MCF 10A (cell line): ENCODE measurements at regions not wholly inside any gene's neighbourhood (a gene's known extent, or its start where the extent isn't known, plus 50 kb on each side); places are given as distances from the start of the nearest gene placed in this dataset.
"Not testable (repeated sequence)": the region's sequence is repeated elsewhere in the genome, so short reads cannot be mapped to it uniquely, and the experiment has no call there.

Experiments
- BruUV-seq: library from RNA; stranded (reverse); fragments of 400-500 nt; replicated peaks from 2 replicates; lab custom pipeline; 2021; lab: Mats Ljungman, UMichigan
- CTCF ChIA-PET: fragments of 300-600 bp; sonication (Branson Sonifier 250); formaldehyde crosslinking; extraction: SDS; loops from one replicate; lab custom pipeline; 2021; ENCODE audit warnings: antibody characterized with exemption, inconsistent platforms; lab: Yijun Ruan, JAX
- POLR2A ChIA-PET: fragments of 300-600, 350-650 bp; sonication (Branson Sonifier 250); formaldehyde crosslinking; extraction: SDS; loops from one replicate; lab custom pipeline; 2020; ENCODE audit warnings: antibody characterized with exemption, inconsistent platforms; lab: Yijun Ruan, JAX
- DNase-seq: peaks from one replicate; pipeline ENCODE4 v3.0.0-alpha.2; 2018; ENCODE audit not compliant: unreplicated experiment
- H3K27ac Mint-ChIP-seq: one replicate; pipeline ENCODE4 v1.8.0; 2022; ENCODE audit warnings: mild to moderate bottlenecking, low read depth, mixed read lengths; ENCODE audit not compliant: unreplicated experiment
- H3K27me3 Mint-ChIP-seq: one replicate; pipeline ENCODE4 v1.8.0; 2022; ENCODE audit warnings: mixed read lengths; ENCODE audit not compliant: insufficient read depth, unreplicated experiment
- H3K36me3 Mint-ChIP-seq: one replicate; pipeline ENCODE4 v1.8.0; 2022; ENCODE audit warnings: mild to moderate bottlenecking, moderate library complexity, mixed read lengths; ENCODE audit not compliant: insufficient read depth, unreplicated experiment
- H3K4me1 Mint-ChIP-seq: one replicate; pipeline ENCODE4 v1.8.0; 2022; ENCODE audit warnings: mixed read lengths; ENCODE audit not compliant: insufficient read depth, unreplicated experiment
- H3K4me3 Mint-ChIP-seq: one replicate; pipeline ENCODE4 v1.8.0; 2022; ENCODE audit warnings: mild to moderate bottlenecking, moderate library complexity, mixed read lengths; ENCODE audit not compliant: unreplicated experiment
- H3K9me3 Mint-ChIP-seq: one replicate; pipeline ENCODE4 v1.8.0; 2022; ENCODE audit warnings: mixed read lengths; ENCODE audit not compliant: unreplicated experiment
- CTCF ChIP-seq: fragments of 200-600 bp; IDR thresholded peaks from one replicate; pipeline ENCODE4 v1.8.0; 2022; ENCODE audit warnings: antibody characterized with exemption, mild to moderate bottlenecking; ENCODE audit not compliant: unreplicated experiment
- intact Hi-C: fragments of 100-400 bp; cut with micrococcal nuclease; formaldehyde crosslinking; loops from 2 replicates; pipeline ENCODE4 v1.14.1; 2022

GRCh38 chr2:222361787-222362186, 62.6 kb upstream of the SGPP2 start:
- Mint-ChIP-seq H3K27me3 (no peaks in the 10 kb centered on the region), H3K36me3 (no peaks in the 10 kb centered on the region), H3K9me3 (no peaks in the 10 kb centered on the region), H3K4me3 (no peak overlapping the region), H3K4me1 (peaks cover 24% of the 10 kb centered on the region), H3K27ac (no peak overlapping the region)
- intact Hi-C loops: no loop called here
- POLR2A ChIA-PET: interaction anchor here (0.8 kb wide), 1 partner anchor 10 kb away, joined by 3 read pairs; no protein-coding TSS in a partner anchor
- no peak for TF ChIP-seq CTCF
- BruUV-seq: no TSS peak
- no peak for DNase-seq
- CTCF ChIA-PET: no interaction called here

GRCh38 chr2:222362336-222362735, 62.0 kb upstream of the SGPP2 start:
- Mint-ChIP-seq H3K9me3 (peaks cover 4% of the 10 kb centered on the region), H3K27ac (no peak overlapping the region), H3K36me3 (no peaks in the 10 kb centered on the region), H3K4me3 (no peak overlapping the region), H3K27me3 (no peaks in the 10 kb centered on the region), H3K4me1 (peaks cover 24% of the 10 kb centered on the region)
- CTCF ChIA-PET: no interaction called here
- intact Hi-C loops: no loop called here
- no TSS peak for BruUV-seq
- POLR2A ChIA-PET: interaction anchor here (0.6 kb wide), 1 partner anchor 45 kb away, joined by 3 read pairs; no protein-coding TSS in a partner anchor
- no peak for TF ChIP-seq CTCF
- DNase-seq: no peak

GRCh38 chr2:222364285-222364895, 60.0 kb upstream of the SGPP2 start:
- no peaks in the 10 kb centered on the region for H3K27me3 Mint-ChIP-seq
- peak overlapping the region; percentile 41 for H3K4me3 Mint-ChIP-seq
- intact Hi-C loops: no loop called here
- peaks cover 9% of the 10 kb centered on the region for H3K9me3 Mint-ChIP-seq
- no peak for TF ChIP-seq CTCF
- peaks cover 14% of the 10 kb centered on the region for H3K4me1 Mint-ChIP-seq
- no TSS peak for BruUV-seq
- POLR2A ChIA-PET: interaction anchor here (1.5 kb wide), 2 partner anchors 11 to 60 kb away, joined by 3 to 5 read pairs; partner anchors contain the start of gene SGPP2
- H3K36me3 Mint-ChIP-seq: no peaks in the 10 kb centered on the region
- peak overlapping the region; percentile 75 for H3K27ac Mint-ChIP-seq
- peak; percentile 65 for DNase-seq
- CTCF ChIA-PET: no interaction called here

- CTCF ChIA-PET, intact Hi-C loops, H3K36me3 Mint-ChIP-seq, H3K4me3 Mint-ChIP-seq, DNase-seq, H3K27me3 Mint-ChIP-seq, BruUV-seq, POLR2A ChIA-PET, H3K27ac Mint-ChIP-seq: not testable (repeated sequence)
- peaks cover 14% of the 10 kb centered on the region for H3K4me1 Mint-ChIP-seq
- H3K9me3 Mint-ChIP-seq: peaks cover 20% of the 10 kb centered on the region
Measured at GRCh38 chr2:222368280-222368679, 56.1 kb upstream of the SGPP2 start.
